Suprapubic skin (tissue), 3 donors: ENCODE measurements at regions not wholly inside any gene's neighbourhood (a gene's known extent, or its start where the extent isn't known, plus 50 kb on each side); places are given as distances from the start of the nearest gene placed in this dataset.

Experiments
- POLR2A ChIP-seq, 2 donors: fragments of 450-650 bp; IDR thresholded peaks; one replicate each; pipeline ENCODE4 v1.6.1; 2017; ENCODE audit warnings: antibody characterized with exemption in 2 of 2, mild to moderate bottlenecking in 2 of 2, moderate library complexity in 2 of 2
- TF ChIP-seq, protein P1 (sequence below), 2 donors: fragments of 200-600 bp in 1 of 2; fragments of 450-650 bp in 1 of 2; sonication (generic) in 1 of 2; IDR thresholded peaks; one replicate each; pipeline ENCODE4 v1.5.1; 2016 to 2019; ENCODE audit warnings: antibody characterized with exemption in 2 of 2, mild to moderate bottlenecking in 1 of 2, moderate library complexity in 1 of 2

DNA sequence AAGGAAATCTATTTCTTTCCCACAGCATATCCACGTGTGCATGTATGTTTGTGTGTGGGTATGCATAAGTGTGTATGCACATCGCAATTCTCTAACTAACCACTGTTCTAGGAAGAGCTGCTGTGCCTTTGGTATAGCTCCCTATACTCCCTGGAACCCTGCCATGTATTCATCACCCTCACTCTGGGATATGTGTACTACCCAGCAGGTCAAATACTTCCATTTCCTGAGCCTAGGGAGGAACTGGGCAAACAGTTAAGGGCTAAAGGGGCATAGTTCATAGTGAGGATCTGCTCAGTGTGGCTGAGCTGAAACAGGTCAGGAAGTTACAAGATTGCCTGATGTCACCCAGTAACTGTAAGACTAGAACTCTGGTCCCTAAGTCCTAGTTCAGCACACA lies 260.4 kb downstream of the RPLP1 start:
- no peak for TF ChIP-seq POLR2A (IDR thresholded peaks at IDR 0.05)
- TF ChIP-seq, protein P1, sequence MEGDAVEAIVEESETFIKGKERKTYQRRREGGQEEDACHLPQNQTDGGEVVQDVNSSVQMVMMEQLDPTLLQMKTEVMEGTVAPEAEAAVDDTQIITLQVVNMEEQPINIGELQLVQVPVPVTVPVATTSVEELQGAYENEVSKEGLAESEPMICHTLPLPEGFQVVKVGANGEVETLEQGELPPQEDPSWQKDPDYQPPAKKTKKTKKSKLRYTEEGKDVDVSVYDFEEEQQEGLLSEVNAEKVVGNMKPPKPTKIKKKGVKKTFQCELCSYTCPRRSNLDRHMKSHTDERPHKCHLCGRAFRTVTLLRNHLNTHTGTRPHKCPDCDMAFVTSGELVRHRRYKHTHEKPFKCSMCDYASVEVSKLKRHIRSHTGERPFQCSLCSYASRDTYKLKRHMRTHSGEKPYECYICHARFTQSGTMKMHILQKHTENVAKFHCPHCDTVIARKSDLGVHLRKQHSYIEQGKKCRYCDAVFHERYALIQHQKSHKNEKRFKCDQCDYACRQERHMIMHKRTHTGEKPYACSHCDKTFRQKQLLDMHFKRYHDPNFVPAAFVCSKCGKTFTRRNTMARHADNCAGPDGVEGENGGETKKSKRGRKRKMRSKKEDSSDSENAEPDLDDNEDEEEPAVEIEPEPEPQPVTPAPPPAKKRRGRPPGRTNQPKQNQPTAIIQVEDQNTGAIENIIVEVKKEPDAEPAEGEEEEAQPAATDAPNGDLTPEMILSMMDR (IDR thresholded peaks at IDR 0.05), result no peak
